GM10266 (cell line): ENCODE measurements at regions not wholly inside any gene's neighbourhood (a gene's known extent, or its start where the extent isn't known, plus 50 kb on each side); places are given as distances from the start of the nearest gene placed in this dataset.

Experiments used
- DNase-seq: peaks from one replicate; pipeline ENCODE4 v3.0.0; 2012; ENCODE audit errors: extremely low spot score
- TF ChIP-seq, protein P1 (sequence below): IDR thresholded peaks from 2 replicates; pipeline ENCODE4 v1.5.1; 2012; ENCODE audit warnings: mild to moderate bottlenecking, low read depth; ENCODE audit not compliant: control insufficient read depth, insufficient read depth; ENCODE audit errors: missing control alignments

DNA sequence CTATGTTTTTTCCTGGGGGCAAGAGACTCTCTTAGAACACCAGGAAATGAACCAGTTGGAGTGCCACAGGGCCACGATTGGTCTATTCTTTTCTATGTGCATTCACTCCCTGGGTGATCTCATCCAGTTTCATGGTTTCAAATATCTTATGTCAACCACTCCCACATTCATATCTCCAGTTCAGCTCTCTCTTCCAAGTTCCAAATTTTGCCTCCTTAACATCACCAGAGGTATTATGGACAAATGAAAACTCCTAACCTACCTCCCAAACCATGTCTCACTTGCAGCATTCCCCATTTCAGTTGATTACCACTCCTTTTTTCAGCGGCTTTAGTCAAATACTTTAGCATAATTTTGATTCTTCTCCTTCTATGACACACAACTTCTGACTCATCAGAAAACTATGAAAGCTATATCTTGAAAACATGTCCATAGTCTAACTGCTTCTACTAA is 203.1 kb upstream of the SEMA6D start:
- no peak for DNase-seq

DNA sequence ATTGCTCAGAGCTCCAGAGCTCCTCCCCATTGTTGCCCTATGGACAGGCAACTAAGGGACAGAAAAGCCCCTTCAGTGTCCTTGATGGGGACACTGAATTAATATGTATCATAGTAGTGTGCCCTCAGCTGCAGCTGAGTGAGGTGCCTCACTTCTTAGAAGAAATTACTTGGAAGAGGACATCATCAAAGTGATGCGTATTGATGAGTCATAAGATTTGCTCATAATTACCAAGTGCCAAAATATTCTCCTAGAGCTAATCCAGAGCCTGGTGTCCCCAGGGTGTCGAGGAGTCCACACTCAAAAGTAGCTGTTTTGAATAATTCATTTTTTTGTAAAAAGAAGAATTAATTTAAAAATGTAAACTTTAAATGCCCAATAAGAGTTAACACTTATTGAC is 200.7 kb upstream of the SEMA6D start:
- TF ChIP-seq, protein P1, sequence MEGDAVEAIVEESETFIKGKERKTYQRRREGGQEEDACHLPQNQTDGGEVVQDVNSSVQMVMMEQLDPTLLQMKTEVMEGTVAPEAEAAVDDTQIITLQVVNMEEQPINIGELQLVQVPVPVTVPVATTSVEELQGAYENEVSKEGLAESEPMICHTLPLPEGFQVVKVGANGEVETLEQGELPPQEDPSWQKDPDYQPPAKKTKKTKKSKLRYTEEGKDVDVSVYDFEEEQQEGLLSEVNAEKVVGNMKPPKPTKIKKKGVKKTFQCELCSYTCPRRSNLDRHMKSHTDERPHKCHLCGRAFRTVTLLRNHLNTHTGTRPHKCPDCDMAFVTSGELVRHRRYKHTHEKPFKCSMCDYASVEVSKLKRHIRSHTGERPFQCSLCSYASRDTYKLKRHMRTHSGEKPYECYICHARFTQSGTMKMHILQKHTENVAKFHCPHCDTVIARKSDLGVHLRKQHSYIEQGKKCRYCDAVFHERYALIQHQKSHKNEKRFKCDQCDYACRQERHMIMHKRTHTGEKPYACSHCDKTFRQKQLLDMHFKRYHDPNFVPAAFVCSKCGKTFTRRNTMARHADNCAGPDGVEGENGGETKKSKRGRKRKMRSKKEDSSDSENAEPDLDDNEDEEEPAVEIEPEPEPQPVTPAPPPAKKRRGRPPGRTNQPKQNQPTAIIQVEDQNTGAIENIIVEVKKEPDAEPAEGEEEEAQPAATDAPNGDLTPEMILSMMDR: no peak
- DNase-seq: no peak

More for the DNA sequence above, 203.1 kb upstream of the SEMA6D start:
- TF ChIP-seq, protein P1: no peak

DNA sequence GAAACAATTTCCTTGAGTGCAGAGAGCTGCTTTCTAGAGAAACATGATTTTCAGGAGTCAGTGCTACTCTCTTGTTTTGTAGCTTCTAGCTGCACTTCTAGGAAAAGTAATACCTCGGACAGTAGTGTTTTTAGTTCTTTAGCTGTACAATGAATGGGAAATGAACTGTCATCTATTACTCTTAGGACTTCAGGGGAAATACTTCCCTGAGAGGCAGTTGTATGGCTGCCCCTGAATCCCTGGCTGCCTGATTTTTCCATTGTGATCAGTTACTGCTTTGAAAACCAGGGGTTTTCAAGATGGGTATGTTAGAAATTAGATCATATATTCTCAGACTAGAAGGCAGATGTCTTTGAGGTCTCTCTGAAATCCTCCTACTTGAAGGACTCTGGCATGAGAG is 200.3 kb upstream of the SEMA6D start:
- no peak for DNase-seq
- TF ChIP-seq, protein P1: no peak

DNA sequence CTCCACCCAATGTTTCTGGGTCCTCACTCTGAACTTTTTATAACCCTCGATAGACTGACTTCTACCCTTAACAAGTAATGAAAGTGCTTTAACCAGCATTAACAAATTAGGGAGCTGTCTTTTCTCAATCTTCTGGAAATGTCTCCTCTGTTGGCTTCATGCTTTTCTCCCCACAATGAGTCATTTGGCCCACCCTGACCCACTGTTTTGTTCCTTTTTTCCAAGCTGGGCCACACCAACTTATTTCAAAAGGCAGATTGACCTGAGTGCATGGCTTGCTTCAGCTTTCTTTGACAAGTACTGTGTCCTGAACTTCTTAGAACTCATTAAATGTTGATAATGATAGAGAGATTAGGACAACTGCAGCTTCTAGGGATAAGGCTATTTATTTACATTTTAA is 199.6 kb upstream of the SEMA6D start:
- DNase-seq: no peak
- TF ChIP-seq, protein P1: no peak

DNA sequence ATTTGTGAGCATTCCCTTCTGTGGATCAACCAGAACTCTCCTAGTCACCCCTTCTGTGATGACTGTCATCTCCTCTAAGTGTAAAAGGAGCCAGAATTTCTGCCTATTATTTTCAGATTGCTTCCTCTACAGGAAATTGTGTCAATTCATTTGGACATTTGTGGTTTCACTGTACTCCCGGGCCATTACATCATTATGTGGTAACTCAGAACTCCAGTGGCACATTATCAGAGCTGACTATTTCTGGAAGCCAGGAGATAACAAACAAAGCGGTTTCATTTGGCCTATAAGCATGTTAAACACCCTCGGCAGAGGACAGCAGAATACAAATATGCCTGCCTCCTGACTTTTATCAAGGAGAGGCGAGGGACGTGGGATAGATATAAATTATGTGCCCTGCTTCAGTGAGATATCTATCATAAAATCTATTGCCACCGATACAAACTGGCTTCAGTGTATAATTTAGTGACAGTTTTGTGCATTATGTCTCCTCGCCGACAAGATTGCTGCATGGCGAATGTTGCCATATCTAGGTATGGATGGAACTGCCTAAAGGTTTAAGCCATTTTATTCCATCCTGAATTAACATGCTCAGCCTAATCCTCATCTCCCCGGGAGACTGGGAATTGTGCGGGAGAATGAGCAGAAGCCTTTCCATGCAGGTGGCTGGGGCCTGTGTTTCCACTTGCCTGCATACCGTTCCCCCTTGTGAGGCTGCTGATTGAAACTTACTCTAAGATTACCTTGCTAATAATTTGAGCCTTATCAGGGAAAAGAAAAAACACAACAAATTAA is 193.4 kb upstream of the SEMA6D start:
- TF ChIP-seq, protein P1: no peak
- DNase-seq: no peak

DNA sequence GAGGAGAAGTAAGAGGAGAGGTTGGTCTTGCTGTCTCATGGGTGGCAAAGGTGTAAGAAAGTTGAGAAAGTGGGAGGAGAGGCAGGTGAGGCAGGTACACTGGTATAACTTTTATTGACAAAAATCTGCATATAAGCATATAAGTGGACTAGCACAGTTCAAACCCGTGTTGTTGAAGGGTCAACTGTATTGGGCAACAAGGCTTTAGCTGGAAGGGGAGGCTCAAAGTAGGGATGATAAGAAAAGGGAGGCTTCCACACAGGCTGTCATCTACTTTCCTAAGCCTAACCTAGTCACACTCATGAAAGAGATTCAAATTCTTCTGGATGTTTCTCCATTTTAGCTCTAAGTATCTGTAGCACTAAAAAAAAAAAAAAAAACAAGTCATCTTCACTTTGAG is 188.1 kb upstream of the SEMA6D start:
- TF ChIP-seq, protein P1: no peak
- DNase-seq: no peak

DNA sequence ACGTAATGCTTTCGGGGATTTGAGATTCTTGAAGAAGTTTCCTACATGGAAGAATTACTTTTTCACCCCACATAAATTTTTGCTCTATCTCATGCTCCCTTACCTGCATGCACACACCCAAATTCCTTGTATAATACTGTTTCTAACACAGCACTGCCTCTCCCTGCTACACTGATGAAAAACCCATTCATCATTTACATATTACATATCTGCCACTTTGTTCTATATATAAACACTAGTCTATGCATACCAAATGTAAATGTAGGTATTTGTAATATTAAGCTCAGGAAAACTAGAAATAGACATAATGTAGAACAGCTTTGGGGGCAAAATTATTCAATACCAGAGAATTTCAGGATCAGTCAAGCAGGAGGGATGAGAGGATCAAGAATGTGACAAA is 182.6 kb upstream of the SEMA6D start:
- TF ChIP-seq, protein P1: no peak
- DNase-seq: no peak
